NCI-H2196 treated with DMSO at 0.1 percent for 48 hours (cell line): ENCODE measurements at regions not wholly inside any gene's neighbourhood (a gene's known extent, or its start where the extent isn't known, plus 50 kb on each side); places are given as distances from the start of the nearest gene placed in this dataset.

Source experiments
- DNase-seq: peaks from one replicate; lab custom pipeline; 2025; ENCODE audit not compliant: unreplicated experiment; lab: John Stamatoyannopoulos, UW

DNA sequence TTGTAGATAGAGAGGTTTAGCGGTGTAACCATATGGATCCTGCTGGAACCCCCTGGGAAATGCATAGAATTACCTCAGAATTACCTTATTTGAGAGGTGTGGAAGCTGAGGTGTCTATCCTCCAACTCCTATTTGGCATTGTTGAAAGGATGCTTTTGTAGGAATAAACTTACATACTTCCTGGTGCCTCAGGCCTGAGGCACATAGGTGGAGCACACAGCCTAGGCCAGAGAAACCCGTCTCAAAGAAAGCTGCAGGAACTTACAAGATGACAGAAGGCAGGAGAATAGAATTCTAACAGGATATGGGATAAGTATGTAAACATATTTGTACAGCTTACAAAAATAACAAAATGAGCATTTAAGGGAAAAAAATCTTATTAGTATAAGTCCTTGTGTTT lies 1507.2 kb upstream of the ZEB2 start:
- DNase-seq = no peak

DNA sequence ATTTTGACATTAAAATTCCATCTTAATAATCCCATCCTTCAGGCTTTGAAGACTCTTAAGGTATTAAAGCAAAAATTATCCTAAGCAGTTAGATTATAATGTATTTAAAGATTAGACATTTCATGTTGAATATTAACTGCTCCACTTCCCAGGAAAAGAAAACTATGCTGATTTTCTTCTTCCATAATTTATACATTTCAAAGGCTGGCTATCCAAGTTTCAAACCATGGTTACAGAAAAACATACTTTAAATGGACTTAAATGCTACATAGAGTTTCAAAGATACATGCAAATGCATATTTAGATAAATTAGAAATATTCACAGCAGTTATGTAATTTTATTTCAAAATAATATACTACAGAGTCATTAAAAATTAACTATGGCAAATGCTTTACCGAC lies 1505.6 kb upstream of the ZEB2 start:
- no peak for DNase-seq

DNA sequence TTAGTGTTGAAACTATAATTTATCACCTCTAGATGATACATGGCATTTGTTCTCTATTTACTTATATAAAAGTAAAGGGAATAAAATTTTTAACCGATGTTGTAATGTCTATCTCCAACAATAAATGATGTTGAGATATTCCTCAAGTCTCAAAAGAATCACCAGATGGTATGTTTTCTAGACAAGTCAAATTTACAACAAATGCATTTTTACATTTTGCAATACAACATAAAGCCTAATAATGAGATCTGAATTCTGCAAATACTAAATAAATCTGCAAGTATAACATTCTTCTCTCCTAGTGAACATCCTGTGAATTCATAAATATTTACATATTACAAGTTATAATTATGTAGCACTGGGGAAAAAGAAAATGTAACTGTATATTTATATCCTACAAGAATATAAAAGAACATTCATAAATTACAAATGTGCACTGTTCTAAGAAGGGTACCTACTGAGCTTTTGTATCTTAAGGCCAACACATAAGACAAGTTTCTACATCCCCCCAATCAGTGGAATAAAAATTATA lies 1504.4 kb upstream of the ZEB2 start:
- no peak for DNase-seq

DNA sequence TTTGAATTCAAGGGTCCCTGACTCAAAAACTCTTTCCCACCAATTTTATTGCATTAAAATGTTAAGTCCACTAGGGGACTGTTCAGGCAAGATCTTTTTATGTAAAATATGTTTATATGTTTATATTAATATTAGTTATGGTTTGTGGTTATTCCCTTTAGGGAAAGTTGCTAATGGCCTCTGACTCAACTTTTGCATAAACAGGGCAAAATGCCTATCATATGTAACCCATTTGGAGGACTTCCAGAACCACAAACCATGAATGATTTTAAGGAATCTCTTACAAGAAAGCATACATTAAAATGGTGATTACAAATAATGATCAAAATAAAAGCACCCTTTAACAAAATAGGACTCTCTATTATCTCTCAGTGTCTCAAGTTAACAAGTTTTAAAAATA lies 1484.5 kb upstream of the ZEB2 start:
- no peak for DNase-seq

DNA sequence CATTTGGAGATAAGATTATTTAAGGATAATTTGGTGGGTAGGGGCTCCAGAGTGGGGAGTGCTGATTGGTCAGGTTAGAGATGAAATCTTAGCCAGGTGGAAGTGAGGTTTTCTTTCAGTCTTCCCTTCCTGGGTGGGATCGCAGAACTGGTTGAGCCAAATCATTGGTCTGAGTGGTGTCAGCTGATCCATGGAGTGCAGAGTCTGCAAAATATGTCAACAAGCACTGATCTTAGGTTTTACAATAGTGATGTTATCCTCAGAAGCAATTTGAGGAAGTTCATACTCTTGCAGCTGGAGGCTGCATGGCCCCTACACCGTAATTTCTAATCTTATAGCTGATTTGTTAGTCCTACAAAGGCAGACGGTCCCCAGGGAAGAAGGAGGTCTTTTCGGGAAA lies 1483.4 kb upstream of the ZEB2 start:
- no peak for DNase-seq

DNA sequence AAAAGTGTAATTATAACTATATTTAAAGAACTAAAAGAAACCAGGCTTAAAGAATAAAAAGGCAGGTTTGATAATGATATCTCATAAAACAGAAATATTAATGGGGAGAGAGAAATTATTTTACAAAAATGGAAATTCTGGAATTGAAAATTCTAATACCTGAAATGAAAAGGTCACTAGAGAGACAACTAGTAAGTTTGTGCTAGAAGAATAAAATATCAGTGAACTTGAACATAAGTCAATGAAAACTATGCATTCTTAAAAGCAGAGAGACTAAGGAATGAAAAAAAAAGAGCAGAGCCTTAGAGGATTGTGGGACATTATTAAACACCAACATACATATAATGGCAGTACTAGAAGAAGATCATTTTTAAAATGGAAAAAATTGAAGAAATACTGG lies 1475.0 kb upstream of the ZEB2 start:
- DNase-seq = no peak

DNA sequence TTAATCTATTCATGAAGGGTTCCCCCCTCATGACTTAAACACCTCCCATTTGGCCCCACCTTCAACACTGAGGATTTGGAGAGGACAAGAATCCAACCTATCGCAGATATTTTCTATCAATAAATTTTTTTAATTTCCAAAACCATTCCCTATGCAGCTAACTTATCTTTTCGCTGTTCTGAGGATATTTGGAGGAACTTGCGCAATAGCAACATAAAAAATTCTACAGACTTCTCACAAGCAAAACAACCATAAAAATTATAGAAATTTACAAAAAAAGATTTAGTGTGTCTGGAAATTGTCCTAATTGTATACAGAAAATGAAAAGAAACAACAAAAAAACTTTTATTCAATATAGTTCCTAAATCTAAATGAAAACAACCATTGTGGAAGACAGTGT lies 1472.7 kb upstream of the ZEB2 start:
- no peak for DNase-seq

DNA sequence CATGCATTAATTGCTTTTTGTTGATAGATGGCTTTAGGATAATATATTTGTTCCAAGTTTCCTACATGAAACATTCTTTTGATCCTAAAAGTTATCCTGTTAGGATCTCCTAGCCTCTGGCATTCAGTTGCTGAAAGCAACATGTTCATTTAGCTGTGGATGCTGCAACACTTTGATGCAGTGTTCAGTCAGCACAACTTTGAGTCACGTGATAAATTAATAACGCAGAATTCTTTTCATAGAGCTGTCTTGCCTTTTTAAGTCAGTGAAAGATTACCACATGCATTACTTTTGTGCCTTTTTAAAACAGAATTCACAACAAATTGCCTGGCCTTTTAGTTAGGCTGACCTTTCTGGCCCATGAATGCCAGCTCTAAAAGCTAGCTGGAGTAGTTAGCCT lies 1467.9 kb upstream of the ZEB2 start:
- no peak for DNase-seq

DNA sequence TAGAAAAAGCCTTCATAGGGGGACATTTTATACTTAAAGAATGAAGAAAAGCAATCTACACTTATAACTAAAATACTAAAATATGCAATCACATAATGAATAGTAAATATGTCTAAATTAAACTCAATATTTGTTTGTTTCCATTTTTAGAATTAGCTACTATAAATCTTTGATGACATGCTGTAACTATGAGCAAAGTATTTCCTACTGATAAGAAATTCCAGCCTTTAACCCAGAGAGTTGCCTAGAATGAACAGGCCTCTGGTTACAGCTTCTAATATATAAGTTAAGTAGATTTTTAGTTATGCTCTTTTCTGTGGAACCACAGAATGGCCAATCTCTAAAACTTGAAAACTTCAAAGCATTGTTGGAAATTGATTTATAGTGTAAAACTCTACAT lies 1465.6 kb upstream of the ZEB2 start:
- no peak for DNase-seq

DNA sequence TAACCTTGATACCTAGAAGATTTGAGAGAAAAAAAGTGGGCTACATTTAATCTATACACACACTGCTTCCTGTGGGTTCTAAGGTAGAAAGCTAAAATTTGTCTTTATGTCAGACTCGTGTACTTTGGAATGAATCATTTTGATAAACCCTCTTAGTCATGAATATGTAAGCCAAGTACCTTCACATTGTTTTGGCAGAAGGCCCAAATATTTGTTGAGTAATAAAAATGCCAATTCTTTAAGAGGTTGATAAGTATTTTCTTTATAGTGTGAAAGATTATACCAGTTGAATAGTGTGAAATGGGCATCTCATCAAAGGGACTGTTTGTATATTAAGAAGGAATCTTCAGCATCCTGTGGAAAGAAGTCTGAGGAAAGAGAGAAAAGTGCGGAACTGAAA lies 1464.7 kb upstream of the ZEB2 start:
- DNase-seq = no peak

DNA sequence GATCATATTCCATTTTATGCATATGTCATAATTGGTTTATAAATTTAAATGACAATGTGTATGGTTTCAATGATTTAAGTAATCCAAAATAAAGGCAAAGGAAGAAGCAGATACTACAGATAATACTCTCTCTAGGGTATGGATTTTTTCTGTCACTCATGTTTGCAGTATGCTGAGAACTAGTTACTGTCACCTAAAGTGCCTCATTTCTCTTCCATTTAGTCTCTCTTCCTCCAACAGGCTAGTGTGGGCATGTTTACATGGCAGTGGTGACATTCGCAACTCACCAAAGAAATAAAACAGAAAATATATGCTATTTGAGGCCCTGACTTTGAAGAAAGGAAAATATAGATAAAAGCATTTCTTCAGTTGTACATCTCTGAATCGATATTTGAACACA lies 1460.4 kb upstream of the ZEB2 start:
- no peak for DNase-seq

DNA sequence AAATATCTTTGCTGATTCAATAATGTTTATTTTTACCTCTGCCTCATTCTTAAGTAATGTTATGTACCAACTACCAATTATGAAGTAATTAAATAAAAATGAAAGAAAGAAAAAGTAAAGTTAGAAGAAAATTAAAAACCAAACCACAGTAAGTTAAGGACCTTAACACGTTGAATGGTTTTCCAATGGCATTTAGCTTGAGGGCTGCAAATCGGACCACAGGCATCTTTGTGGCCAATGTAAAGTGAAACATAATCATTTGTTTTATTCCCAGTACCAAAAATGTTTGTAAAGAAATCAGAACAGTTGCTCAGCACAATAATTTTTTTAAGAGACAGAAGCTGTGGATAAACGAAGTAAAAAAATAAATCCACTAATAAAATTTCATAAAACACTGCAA lies 1455.5 kb upstream of the ZEB2 start:
- DNase-seq = no peak

DNA sequence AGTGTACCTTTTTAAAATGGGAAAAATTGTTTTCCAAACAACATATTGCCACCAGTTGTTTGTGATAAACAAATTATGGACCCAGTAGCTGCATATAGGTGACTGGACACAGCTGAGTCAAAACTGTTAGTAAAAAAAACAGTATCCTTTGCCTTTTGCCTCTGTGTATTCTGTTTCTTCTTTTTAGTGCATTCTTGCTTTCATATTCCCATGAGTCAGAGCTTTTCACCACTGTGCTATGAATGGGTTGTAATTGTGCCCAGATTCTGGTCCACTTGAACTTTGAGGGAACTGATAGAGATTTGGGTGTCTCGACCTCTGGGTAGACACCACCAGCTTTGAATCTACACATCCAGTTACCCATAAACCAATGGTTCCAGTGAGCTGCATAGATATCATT lies 1441.9 kb upstream of the ZEB2 start:
- DNase-seq = no peak

DNA sequence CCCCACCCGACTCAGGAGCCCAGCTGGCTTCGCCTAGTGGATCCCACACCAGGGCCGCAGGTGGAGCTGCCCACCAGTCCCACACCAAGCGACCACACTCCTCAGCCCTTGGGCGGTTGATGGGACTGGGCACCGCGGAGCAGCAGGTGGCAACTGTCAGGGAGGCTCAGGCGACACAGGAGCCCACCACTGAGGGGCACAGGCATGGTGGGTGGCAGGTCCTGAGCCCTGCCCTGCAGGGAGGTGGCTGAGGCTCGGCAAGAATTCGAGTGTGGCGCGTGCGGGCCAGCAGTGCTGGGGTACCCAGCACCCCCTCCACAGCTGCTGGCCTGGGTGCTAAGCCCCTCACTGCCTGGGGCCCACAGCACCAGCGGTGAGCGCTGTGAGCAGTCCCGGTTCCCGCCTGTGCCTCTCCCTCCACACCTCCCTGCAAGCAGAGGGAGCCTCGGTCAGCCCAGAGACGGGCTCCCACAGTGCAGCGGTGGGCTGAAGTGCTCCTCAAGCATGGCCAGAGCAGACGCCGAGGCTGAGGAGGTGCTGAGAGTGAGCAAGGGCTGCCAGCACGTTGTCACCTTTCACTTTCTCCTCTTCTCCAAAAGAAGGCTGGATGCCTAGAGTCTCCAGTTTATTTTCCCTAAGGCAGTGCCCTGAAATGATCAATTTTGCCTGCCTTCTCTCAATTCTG lies 1440.7 kb upstream of the ZEB2 start:
- no peak for DNase-seq

DNA sequence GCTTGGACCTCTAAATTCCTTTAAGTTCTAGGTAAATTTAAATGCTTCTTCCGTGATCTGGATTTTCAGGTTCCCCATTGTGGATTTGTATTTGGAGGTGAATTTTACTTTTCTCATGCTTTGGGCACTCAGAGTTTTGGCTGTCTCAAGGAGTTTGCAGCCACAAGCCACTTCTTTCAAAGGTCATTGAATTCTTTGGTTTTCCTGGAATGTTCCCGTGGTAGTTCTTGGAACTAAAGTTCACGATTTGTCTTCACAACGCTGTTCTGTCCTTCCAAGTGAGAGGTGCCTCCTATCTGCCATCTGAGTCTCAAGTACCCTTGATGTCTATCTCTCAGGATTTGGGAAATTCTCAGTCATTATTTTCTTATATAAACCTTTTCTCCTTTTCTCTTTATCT lies 1438.7 kb upstream of the ZEB2 start:
- DNase-seq = no peak

DNA sequence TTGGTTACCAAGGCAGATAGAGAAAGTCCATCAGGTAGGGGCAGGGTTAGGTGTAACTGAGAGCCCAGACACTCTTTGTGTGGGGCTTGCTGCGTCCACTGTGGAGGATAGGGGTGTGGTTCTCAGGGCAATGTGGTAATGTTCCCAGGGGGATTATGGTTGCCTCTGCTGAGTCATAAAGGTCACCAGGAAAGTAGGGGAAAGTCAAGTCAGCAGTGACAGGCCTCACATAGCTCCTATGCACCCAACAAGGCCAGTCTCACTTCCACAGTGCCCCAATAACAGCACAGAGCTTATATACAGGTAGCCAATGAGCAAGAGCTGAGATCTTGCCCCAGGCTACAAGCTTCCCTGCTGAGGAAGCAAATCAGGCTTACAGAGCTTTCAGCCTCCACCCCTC lies 1438.0 kb upstream of the ZEB2 start:
- DNase-seq = no peak

DNA sequence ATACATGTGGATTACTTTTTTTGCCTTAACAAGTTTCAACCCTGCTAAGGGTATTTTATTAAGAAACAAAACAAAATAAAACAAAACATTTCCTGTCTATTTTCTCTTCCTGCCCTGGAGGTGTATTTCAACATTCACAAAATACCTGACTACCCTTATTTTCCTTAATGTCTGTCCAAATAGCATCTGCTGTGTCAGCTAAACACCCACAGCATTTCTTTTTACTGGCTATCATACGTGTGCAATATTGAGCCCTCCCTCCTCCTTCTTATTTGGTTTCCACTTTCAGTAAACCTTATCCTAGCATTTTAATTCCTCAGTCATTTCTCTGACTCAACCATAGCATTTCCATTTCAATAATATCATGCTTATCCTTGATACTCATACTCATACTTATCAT lies 1420.0 kb upstream of the ZEB2 start:
- DNase-seq = no peak

DNA sequence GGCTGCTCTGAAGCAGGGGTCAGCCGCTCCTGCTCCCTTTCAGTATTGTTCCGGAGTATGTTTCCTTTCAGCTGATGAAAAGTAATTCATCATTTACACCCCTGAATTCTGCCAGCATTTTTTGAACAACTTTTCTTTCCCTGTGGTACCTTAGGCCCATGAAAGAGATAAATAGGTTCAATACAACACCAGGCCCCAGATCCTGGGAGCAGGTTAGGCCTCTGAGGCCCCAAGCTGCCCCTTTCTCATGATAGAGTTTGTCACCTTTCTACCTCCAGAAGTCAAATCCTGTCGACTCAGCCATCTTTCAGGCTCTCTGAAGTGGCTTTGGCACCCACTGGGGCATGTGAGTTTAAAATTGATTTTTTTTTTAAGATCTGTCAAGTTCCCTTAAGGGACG lies 1415.1 kb upstream of the ZEB2 start:
- no peak for DNase-seq

DNA sequence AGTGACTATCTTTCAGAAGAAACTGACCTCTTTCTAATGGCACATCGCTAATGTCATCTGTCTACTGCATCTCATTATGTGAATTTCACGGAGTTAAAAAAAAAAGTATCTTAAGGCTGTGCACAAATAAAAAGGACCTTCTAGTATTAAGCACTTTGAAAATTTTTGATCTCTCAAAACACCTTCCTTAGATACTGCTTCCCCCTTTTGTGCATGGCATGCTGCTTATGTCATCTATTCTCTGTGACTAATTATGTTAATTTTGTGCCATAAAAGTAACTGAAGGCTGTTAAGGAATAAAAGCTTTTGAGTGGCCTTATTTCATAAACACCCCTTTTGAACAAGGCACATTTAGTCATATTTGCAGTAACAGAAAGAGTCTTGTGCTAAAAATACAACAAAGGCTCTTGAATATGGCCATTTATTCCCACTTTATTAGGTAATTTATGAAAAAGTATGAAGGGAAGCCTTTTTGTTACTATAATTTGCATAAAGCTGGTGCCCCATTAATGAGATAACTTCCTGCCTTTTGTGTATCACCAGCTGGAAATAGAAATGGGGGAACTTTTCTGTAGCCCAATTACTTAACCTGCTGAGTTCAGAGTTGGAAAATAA lies 1412.0 kb upstream of the ZEB2 start:
- no peak for DNase-seq

DNA sequence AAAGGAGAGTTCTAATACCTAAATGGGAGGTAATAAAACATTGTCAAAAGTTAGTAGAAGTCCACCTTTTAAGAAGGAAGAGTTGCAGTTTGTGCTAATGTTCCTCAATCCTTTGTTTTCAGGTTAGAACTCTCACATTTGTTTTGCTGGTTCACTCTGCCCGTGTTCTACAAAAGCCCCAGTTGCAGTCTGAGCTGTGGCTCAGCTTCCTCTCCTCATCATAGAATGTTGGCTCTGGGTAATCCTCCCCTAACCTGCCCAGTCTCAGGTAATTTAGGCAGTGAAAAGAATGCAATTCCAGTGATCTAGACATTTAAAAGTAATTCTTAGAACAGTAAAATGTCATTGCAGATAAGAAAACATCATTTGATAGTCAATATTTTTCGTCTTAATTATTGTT lies 1410.4 kb upstream of the ZEB2 start:
- DNase-seq = no peak

DNA sequence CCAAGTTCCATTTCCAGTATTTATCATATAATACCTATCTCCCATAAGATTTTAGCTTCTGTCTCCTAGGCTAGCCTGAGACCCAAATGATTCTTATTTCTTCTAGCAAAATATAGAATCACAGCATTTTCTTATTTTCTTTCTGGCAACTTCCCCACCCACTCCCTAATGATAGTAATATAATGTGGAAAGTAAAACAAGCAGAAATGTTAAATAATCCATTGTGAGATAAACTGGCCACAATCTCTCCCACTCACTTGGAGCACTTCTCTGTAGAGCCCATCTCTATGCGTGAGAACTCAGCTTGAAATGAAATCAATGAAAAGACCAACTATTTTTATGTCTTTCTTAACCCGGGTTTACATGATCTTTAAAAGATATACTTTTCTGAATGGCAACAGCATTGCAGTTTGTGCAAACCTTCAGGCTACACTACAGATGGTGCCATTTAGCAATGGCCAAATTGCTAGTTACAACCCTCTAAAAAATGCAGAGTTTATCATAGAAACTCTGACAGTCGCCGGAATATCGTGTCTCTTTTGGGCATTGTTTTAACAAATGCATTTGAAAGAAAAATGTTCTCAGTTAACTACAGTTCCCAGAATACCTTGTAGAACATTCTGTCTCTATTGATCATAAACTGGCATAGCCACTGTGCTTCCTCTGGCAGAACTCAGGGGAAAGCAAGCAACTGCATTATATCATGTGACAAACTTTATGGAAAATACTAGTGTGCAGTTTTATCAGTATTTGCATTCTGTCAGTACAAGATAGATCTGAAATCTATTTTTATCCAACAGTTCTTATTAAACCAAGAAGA lies 1407.4 kb upstream of the ZEB2 start:
- no peak for DNase-seq

DNA sequence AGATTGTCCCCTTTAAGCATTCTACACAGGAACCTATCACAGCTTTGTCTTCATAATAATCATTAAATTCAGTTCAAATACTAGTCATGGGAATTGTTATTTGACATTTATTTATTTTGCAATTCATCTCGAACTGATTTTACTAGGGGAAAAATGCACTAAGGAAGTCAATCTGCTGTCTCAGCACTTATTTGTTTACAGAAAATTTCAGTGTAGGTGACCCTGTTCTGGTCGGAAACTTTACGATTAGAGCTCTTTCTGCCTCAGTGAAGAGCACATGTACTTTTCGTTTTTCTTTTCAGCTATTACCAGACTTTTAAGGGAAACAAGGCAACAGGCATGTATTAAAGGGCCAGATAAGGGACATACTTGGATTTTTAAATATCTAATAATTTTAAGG lies 1405.7 kb upstream of the ZEB2 start:
- DNase-seq = no peak
